KG1 (cell line): ENCODE measurements at regions not wholly inside any gene's neighbourhood (a gene's known extent, or its start where the extent isn't known, plus 50 kb on each side); places are given as distances from the start of the nearest gene placed in this dataset.
"Not testable (repeated sequence)": the region's sequence is repeated elsewhere in the genome, so short reads cannot be mapped to it uniquely, and the experiment has no call there.

Source experiments
- DNase-seq: peaks from one replicate; lab custom pipeline; 2025; lab: John Stamatoyannopoulos, UW

DNA sequence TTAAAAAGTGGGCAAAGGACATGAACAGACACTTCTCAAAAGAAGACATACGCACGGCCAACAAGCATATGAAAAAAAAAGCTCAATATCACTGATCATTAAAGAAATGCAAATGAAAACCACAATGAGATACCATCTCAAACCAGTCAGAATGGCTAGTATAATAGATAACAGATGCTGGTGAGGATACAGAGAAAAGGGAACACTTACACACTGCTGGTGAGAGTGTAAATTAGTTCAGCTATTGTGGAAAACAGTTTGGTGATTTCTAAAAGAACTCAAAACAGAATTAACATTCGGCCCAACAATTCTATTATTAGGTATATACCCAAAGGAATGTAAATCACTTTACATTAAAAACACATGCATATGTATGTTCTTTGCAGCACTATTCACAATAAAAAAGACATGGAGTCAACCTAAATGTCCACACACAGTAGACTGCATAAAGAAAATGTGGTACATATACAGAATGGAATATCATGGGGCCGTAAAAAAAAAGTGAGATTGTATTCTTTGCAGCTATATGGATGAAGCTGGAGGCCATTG is 1569.0 kb downstream of the OLFM4 start:
- no peak for DNase-seq

DNA sequence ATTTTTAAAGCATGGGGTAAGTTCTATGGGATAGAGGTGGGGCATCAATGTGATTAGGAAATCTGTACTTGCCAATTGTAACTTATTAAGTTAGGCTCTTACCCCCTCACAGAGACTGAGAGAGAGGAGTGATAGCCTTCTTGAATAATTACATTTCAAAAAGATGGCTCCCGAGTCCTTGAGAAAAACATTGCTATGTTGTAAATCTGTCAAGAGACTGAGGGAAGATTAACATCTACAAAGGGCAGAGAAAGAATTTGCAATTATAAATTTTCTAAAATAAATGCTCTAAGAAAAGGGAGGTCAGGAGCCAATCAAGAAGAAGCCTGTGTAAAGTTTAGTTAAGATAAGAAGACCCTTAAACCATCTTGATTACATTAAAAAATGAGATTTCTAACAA is 1570.8 kb downstream of the OLFM4 start:
- DNase-seq = no peak

DNA sequence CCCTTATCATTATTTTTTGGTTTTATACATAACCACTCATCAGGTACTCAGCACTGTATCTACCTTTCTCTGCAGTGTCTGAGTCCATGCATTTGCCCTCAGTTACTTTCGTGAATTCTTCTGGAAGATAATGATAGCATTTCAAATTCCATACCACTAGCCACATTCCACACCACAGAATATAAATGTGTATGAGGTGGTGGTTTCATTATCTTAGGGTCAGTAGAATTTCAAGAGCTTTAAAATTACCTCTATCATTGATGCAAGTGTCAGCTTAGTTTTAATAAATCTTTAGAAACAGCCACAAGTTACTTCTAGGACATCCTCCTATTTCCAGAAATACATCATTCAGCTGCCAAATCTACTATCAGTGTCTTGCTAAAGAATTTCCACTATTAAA is 1578.3 kb downstream of the OLFM4 start:
- DNase-seq = no peak

DNA sequence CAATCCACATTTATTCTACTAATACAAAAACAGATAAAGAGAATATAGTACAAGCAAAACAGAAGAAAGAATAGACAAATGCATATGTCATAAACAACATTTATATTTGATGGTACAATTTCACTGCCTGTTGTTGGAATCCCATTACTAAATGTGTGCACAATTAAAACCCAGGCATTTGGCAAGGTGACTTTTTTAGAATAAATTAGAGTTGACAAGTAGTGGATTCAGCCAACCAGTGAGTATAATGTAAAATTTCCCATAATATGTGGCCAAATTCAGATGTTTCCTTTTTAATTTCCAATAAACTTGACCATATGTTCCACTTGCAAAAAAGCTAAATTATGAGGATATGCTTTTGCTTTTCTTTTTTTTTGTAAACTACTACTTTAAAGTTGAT is 1578.8 kb downstream of the OLFM4 start:
- DNase-seq = no peak

DNA sequence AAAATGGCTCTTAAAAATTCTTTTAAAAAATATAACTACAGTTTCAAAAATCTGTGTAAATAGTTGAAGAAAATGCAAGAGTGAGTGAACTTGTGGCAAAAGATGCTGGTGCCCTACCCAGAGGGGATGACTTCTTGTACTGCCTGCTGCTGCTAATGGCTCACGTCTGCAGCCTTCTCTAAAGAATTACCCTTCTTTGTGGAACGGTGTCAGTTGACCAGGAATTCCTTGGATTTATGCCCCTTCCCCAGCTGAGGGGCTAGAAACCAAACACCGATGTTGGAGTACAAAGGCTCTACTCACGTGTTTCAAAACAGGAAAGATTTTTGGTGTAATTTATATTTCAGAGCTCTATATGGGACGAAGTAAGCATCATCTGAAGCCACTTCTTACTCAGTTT is 1582.8 kb downstream of the OLFM4 start:
- no peak for DNase-seq

DNA sequence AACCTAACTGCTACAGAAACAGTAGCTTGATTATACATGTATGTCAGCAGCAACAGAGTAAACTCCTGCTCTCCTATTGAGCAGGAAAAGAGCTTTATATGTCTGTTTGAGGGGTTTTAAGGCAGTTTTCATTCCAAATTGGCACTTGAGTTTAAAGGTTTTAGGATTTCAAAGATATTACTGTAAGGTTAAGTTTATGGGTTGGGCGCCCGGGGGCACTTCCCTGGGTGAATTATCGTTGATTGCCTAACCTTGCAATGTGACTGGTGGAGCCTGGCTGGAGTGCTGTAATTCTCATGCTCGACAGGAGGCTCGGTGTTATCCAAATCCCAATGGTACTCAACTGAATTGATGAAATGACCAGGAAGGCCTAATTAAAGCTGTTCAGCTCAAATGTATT is 1586.1 kb downstream of the OLFM4 start:
- no peak for DNase-seq

DNA sequence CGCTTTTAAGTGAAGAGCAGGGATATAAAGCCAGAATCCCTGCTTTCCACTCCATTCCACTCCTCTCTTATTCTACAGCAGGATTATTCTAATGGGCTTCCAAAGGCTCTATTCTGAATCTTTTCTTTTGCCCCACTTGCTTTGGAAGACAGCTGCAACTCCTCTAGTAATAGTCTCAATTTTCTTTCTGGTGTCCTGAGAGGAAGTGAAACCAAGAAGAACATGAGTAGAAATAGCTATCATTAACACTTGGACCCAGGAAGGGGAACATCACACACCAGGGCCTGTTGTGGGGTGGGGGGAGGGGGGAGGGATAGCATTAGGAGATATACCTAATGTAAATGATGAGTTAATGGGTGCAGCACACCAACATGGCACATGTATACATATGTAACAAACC is 1597.9 kb downstream of the OLFM4 start:
- DNase-seq = not testable (repeated sequence)

DNA sequence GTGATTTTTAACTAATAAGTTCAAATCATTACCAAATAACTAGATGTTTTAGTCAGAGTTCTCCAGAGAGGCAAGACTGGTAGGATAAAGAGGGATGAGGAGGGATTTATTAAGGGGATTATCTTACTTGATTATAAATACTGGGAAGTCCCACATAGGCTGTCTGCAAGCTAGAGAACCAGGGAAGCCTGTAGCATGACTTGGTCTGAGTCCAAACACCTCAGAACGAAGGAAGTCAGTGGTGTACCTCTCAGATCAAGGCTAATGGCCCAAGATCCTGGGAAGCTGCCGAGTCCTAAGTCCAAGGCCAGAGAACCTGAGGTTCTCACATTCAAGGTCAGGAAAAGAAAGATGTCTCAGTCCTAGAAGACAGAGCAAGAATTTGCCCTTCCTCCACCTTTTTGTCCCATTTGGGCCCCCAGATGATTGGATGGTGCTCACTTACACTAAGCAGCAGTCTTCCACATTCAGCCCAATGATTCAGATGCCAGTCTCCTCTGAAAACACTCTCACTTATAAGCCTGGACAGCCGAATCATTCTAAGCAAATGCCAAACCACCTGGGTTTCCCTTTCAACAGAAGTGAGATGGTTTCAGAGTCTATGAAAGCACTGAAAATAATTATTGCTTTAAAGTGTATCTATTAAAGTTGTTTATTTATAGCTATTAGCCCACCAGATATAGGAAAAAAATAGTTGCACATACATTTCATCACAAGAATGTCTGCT is 1599.2 kb downstream of the OLFM4 start:
- DNase-seq = no peak

DNA sequence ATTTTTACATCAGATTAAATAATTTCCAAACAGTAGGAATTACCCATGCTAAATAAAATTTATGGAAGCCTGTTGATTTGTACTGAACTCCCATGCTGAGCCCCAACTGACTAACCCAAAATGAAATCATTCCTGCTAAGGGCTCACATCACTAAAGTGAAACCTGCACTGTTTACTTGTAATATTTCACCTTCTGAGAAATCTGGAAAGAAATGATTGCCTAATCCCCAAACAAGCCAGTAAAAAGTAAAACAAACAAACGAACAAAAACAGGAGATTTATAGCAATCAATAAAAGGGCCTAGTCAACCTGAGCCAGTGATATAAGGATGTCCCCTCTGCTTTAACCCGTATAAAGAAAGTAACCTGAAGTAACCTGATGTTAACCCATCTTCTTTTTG is 1599.8 kb downstream of the OLFM4 start:
- DNase-seq = no peak

DNA sequence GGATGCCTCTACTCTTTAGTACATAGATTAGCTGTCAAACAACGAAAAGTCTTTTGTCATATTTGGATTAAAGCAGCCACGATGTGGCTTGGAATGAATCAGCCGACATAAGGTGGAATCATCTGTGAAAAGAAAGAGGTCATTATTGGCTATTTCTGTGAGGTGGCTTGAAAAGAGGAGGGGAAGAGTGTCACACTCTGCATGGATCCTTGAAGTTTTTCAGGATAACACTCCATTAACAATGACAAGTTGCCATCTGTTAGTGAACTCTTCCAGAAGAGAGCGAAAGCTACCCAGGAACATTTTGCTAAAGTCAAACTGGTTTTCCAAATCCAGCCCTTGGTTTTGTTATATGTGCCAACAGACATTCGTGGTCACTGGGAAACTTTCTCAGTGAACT is 1604.8 kb downstream of the OLFM4 start:
- no peak for DNase-seq

DNA sequence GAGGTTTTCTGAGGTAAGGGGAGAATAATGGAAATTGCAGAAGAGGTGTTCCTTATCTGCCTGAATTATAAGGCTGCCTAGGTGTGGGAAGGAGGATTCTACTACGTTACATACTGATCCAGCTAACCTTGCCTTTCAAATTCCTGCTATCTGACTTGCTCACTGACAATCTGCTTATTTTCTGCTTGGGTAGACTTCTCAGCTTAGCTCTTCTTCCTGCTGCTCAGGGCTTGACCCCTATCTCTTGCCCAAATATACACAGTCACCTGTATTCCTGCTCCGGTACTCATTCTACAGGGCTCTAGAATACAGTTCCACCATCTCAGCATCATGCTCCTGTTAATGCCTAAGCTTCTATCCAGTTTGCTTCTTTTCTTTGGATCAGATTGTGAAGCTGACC is 1607.6 kb downstream of the OLFM4 start:
- DNase-seq = no peak

DNA sequence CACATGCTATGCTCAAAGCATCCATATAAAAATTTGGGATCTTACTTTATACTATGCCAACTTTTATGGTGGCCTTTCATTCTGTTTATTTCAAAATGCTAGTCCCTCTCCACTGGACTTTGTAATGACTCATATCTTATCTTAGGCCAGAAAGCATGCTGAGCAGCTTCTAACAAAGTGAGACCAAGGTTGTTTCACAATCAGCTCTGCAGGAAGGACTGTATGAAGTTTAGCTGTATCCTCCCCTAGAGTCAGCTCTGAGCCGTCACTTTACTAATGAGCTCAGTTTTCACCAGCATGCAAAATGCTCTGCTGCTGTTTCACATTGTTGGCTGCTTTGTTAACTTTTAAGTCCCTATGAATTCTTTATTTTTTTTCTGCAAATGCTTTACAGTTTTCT is 1608.8 kb downstream of the OLFM4 start:
- no peak for DNase-seq

DNA sequence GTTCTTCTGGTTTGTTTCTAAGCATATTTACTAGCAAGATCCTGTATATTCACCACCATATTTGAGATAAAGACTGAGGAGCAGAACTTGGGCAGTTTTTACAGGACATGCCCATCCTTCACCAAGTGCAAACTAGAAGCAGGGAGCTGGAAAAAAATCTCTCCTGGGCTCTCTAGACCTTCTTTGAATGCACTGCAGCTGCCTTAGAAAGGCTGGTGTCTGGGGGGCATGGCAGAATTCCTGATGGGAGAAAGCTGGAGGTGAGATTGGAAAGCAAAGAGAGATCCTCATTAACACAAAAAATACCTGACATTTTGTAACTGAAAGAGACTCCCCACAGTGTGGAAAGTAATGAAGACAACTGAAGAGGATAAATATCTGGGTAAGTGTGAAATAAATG is 1612.1 kb downstream of the OLFM4 start:
- no peak for DNase-seq

DNA sequence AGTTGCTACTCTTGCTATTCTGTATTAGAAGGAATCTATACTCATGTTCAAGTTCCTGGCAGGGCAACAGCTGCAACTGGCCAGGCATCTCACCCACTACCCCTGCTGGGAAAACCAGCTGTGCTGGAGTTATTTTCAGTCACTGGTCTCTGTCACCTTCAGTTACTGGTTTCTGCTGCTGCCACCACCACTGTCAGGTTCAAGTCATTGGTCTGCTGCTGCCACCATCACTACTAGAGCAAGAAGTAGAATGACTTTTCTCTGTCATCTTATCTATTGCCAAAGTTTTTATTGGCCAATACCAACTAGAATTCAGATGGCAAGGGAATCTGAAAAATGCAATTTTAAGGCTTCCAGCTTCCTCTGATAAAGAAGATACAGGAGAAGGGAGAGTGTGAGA is 1615.2 kb downstream of the OLFM4 start:
- DNase-seq = no peak

DNA sequence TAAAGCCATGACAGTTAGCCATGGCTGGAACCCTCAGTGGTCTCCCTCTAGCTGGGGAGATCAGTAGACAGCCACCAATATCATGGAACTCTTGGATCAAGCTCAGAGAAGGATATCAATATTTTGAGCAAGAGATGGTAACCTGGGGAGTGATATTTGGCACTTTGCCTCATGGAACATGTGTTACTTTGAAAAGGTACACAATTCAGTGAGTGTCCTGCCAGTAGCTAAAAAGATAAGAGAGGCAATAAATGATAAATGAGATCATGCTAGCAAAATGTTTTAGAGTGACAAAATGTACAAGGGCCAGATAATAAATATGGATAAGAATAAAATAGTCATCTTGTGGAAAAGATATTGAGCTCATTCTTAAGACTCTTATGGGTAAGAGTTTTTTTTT is 1618.7 kb downstream of the OLFM4 start:
- no peak for DNase-seq

DNA sequence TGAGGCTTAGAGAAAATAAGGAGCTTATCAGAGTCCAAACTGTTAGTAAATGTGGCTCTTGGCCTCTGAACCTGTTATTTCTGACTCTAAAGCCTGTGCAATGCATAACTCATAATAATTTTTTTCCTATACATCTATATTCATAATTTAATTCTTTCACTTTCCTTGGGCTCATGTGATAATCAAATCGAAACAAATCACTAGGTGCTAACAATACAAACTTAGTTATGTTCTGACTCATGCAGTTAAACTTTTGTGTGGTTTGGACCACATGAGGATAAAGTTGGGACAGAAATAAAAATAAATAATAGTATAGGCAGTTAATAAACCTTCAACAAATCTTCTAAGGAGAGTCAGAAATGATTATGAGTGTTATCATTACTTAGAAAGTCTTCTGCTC is 1629.0 kb downstream of the OLFM4 start:
- no peak for DNase-seq

DNA sequence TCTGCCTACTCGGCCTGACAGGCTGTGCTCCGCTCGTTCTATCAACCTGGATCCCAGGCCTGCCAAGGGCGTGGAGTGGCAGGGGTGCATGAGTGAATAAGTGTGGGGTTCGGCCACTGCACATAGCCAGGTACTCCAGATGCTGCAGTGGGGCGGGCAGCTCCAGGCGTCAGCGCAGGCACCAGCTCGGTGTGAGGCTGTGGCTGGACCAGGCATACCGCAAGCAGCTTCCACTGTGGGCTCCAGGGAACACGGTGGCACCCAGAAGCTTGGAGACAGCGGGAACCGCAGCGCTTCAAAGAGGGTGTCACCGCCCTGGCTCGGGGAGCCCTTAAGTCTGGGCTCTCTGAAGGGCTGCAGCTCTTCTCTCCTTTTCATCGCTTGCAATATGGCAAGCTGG is 1630.2 kb downstream of the OLFM4 start:
- DNase-seq = no peak

DNA sequence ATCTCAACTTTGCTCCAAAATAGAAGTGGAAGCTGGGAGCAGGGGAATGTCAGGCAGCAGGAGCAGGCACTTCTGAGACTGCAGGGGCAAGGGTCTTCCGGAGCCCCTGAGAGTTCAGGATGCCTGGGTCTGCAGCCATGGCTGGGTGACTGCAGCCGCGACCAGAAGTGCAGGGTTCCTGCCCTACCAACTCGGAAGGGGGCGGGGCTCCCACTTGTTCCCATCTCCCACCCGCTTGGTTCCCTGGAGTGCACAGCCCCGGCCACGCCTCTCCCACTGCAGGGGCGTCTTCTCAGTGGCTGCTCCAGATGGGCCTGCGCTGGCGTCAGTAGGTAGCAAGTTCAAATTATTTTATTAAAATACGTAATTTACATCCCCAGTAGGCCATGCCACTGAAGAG is 1631.7 kb downstream of the OLFM4 start:
- no peak for DNase-seq

DNA sequence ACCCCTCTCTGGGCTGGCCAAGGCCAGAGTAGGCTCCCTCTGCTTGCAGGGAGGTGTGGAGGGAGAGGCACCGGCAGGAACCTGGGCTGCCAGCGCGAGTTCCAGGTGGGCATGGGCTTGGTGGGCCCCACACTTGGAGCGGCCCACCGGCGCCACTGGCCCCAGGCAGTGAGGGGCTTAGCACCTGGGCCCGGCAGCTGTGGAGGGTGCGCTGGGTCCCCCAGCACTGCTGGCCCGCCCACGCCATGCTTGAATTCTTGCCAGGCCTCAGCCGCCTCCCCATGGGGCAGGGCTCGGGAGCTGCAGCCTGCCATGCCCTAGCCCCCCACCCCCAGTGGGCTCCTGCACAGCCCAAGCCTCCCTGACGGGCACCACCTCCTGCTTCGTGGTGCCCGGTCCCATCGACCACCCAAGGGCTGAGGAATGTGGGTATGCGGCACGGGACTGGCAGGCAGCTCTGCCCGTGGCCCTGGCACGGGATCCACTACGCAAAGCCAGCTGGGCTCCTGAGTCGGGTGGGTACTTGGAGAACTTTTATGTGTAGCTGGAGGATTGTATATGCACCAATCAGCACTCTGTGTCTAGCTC is 1648.0 kb downstream of the OLFM4 start:
- no peak for DNase-seq

DNA sequence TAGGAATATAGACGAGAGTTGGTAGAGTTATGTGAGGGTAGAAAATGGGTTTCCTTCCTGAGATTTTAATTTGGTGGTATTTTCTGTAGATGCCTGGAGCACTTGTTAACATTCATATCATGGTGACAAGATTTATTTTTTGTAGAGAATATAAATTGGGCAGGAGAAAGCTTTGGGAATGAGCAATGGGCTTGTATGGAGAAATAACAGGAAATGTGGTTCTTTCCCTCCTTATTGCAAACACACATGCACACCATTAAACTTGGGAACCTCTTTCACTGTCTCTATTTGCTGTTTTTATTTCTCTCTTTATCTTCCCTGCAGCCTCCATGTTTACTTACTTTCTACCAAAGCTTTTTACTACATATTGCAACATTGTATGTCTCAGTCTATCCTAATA is 1653.6 kb downstream of the OLFM4 start:
- no peak for DNase-seq

DNA sequence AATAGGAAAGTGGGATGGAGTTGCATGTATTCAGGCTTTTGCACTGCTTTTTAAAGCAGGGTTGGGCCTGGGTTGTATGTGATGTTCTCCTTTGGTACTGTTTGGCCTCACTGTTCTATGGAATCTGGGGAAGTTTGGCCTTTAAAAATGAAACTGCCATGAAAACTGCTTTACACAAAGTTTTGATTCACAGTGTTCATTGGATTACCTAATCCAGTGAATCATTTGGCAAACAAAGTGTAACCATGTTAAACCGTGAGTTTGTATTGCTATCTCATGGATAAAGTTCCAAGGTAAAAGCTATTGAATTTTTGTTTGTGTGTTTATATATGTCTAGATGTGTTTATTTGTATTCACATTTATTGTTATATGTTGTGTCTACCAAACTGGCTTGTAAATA is 1658.6 kb downstream of the OLFM4 start:
- no peak for DNase-seq

DNA sequence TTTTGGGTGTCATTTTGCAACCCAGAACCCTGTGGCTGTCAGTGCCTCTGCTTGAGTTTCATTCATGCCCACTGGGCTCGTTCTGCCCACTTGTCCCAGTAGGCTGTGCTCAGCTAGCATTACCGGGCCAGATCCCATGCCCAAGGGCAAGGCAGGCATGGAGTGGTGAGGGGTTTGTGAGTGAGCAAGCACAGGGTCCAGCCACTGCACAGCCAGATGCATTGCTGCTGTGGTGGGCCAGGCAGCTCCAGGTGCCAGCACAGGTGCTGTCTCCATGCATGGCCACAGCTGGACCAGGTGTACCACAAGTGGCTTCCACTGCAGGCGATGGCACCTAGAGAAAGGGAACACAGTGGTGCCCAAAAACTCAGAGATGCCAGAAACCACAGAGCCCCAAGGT is 1671.2 kb downstream of the OLFM4 start:
- no peak for DNase-seq

DNA sequence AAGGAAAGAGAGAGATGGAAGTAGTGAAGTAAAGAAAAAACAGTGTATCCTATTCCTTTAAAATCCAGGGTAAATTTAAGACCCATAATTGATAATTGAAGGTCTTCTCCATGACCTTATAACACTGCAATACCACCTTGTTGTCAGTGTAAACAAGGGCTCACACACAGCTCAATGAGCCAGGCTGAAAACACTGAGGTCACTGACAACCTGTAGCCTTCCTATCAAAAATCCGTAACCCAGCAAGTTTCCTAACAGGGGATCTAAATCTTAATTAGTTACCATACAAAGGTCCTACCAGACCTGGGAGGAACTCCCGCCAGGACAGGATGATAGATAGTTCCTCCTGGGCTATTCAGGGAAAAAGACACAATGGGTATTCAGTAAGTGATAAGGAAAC is 1677.1 kb downstream of the OLFM4 start:
- DNase-seq = no peak

DNA sequence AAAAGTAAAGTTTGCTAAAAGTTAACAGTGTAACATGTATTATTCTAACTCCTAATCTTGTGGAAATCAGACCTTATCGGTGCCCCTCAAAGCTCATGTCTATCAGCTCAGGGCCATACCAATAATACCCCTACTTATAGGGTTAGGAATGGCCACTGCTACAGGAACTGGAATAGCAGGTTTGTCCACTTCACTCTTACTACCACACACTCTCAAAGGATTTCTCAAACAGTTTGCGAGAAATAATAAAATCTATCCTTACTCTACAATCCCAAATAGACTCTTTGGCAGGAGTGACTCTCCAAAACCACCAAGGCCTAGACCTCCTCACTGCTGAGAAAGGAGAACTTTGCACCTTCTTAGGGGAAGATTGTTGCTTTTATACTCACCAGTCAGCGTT is 1677.7 kb downstream of the OLFM4 start:
- DNase-seq = no peak
